ENCODE measurements at regions not wholly inside any gene's neighbourhood (a gene's known extent, or its start where the extent isn't known, plus 50 kb on each side); places are given as distances from the start of the nearest gene placed in this dataset.

GRCh38 chr6:160899671-160900430 lies 91.7 kb upstream of the MAP3K4 start:
- no peak for DNase-seq

GRCh38 chr6:160911949-160912348 lies 79.6 kb upstream of the MAP3K4 start:
- DNase-seq: no peak

- no peak for DNase-seq
Measured at GRCh38 chr6:160912411-160912810, 79.2 kb upstream of the MAP3K4 start.

GRCh38 chr6:160917572-160917971 lies 74.0 kb upstream of the MAP3K4 start:
- DNase-seq: no peak

GRCh38 chr6:160919723-160920440 lies 71.7 kb upstream of the MAP3K4 start:
- DNase-seq: peak; percentile 14

- no peak for DNase-seq
Measured at GRCh38 chr6:160921095-160921494, 70.5 kb upstream of the MAP3K4 start.

- no peak for DNase-seq
Measured at GRCh38 chr6:160926281-160927276, 65.0 kb upstream of the MAP3K4 start.

- DNase-seq: no peak
Measured at GRCh38 chr6:160927416-160927815, 64.2 kb upstream of the MAP3K4 start.

GRCh38 chr6:160929361-160929760 lies 62.2 kb upstream of the MAP3K4 start:
- DNase-seq: no peak

GRCh38 chr6:160929831-160930230 lies 61.7 kb upstream of the MAP3K4 start:
- no peak for DNase-seq

- DNase-seq: peak; percentile 89
Measured at GRCh38 chr6:160930547-160931377, 60.8 kb upstream of the MAP3K4 start.

- no peak for DNase-seq
Measured at GRCh38 chr6:160931378-160932310, 59.9 kb upstream of the MAP3K4 start.

- DNase-seq: peak; percentile 16
Measured at GRCh38 chr6:160933256-160933655, 58.3 kb upstream of the MAP3K4 start.

GRCh38 chr6:160934157-160934556 lies 57.4 kb upstream of the MAP3K4 start:
- no peak for DNase-seq

GRCh38 chr6:160940197-160940596 lies 51.4 kb upstream of the MAP3K4 start:
- no peak for DNase-seq

Measured in tongue (tissue), 1 donor.